ENCODE measurements at regions not wholly inside any gene's neighbourhood (a gene's known extent, or its start where the extent isn't known, plus 50 kb on each side); places are given as distances from the start of the nearest gene placed in this dataset.

DNA sequence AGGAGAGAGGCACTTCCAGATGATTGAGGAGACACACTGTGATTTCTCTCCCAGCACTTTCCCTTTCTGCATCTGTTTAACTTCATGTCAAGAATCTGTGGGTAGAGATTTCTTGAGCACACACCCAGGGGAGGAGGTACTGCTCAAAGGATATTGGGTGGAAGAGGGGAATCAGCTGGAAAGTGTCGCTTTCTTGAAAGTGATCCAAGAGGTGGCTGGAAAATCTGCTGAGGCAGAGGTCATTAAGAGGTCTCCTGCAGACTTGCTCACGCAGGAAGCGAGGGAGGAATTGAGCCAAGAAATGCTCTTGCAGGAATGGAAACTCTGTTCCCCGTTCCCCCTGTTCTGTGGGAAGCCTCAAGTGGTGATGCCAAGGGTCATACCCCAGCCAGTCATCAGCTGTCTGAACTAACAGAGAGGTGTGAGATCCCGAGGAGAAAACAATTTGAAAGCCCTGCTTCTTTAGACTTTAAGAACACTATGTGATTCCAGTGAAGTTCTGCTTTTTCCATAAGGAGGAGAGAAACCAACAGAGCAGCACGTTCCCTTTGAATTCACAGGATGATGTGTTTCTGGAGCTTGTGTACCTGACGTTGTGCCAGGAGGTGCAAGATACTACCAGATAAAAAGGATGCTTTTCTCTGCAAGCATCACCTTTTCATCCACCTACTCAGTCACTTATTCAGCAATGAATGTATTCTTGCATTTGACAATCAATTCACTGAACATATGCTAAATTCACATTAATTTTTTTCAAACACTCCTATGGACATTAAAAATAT, 163.4 kb upstream of the GPR12 start:
- H3K4me1 ChIP-seq (ENCODE audit: insufficient read depth, poor library complexity, severe bottlenecking), result no peaks in the 10 kb centered on the region
- ATAC-seq (ENCODE audit: low read depth), result no peak
- no peaks in the 10 kb centered on the region for H3K27me3 ChIP-seq (ENCODE audit: insufficient read depth, poor library complexity, severe bottlenecking)
- H3K27ac ChIP-seq (ENCODE audit: poor library complexity, severe bottlenecking), result no peak overlapping the region
- no peak for DNase-seq (ENCODE audit: low spot score)
- no peaks in the 10 kb centered on the region for H3K36me3 ChIP-seq (ENCODE audit: low read depth)
- H3K9me3 ChIP-seq (ENCODE audit: severe bottlenecking), result no peaks in the 10 kb centered on the region
- TF ChIP-seq, protein P1, sequence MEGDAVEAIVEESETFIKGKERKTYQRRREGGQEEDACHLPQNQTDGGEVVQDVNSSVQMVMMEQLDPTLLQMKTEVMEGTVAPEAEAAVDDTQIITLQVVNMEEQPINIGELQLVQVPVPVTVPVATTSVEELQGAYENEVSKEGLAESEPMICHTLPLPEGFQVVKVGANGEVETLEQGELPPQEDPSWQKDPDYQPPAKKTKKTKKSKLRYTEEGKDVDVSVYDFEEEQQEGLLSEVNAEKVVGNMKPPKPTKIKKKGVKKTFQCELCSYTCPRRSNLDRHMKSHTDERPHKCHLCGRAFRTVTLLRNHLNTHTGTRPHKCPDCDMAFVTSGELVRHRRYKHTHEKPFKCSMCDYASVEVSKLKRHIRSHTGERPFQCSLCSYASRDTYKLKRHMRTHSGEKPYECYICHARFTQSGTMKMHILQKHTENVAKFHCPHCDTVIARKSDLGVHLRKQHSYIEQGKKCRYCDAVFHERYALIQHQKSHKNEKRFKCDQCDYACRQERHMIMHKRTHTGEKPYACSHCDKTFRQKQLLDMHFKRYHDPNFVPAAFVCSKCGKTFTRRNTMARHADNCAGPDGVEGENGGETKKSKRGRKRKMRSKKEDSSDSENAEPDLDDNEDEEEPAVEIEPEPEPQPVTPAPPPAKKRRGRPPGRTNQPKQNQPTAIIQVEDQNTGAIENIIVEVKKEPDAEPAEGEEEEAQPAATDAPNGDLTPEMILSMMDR (IDR thresholded peaks at IDR 0.05; ENCODE audit: poor library complexity, severe bottlenecking), result no peak
- no peak overlapping the region for H3K4me3 ChIP-seq (ENCODE audit: severe bottlenecking)

DNA sequence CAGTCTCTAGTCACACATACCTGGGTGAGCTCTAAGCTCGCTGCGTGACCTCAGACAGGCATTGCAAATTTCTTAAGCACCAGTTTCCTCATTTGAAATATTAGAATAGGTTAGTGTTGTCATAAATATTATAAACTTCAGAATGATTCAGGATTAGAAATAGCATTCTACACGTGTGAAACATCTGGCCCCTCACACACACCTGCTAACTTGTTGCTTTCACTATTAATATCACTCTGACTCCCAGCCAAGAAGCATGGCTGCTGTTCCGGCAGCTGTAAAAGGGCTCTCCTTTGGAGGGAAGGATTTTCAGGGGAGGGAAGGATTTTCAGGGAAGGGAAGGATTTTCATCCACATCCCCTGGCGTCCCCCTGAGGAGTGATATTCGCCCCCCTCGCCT, 161.3 kb upstream of the GPR12 start:
- Histone ChIP-seq H3K36me3 (ENCODE audit: low read depth) (no peaks in the 10 kb centered on the region), H3K27me3 (ENCODE audit: insufficient read depth, poor library complexity, severe bottlenecking) (no peaks in the 10 kb centered on the region)
- DNase-seq (ENCODE audit: low spot score), result no peak

DNA sequence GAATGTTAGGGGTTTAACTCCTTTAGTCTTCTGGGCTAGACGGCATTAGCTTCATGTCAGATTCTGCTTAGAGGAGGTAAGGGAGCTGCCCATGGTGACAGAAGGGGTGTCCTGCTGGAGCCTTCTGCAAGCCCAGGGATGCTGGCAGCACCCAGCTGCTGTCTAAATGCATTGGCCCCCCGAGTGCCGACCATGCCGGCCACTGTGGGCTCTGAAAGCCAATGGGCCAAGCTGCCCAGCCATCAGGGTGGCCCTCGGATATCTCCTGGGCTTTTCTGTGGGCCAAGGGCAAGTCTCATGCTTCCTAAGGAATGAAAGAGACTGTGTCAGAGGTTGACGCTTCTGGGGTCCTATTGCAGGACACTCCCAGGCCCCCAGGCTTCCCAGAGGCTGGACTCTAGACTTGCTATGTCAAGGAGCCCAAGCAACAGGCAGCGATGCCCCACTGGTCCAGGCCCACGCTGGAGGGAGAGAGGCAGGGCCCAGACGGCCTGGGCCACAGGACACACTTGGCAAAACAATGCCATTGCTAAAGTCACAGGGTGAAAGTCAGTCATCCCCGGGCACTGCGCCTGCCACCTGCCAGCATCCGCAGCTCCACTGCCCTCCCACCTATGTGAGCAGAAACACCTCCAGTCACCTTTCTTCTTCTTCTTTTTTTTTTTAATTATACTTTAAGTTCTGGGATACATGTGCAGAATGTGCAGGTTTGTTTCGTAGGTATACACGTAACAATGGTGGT, 160.2 kb upstream of the GPR12 start:
- Histone ChIP-seq H3K4me1 (ENCODE audit: insufficient read depth, poor library complexity, severe bottlenecking) (no peaks in the 10 kb centered on the region), H3K36me3 (ENCODE audit: low read depth) (no peaks in the 10 kb centered on the region), H3K9me3 (ENCODE audit: severe bottlenecking) (no peaks in the 10 kb centered on the region), H3K27ac (ENCODE audit: poor library complexity, severe bottlenecking) (no peak overlapping the region), H3K27me3 (ENCODE audit: insufficient read depth, poor library complexity, severe bottlenecking) (no peaks in the 10 kb centered on the region), H3K4me3 (ENCODE audit: severe bottlenecking) (no peak overlapping the region)
- TF ChIP-seq, protein P1 (IDR thresholded peaks at IDR 0.05; ENCODE audit: poor library complexity, severe bottlenecking), result no peak
- ATAC-seq (ENCODE audit: low read depth) (no peak), DNase-seq (ENCODE audit: low spot score) (no peak)

More for the DNA sequence above, 161.3 kb upstream of the GPR12 start:
- H3K4me1 ChIP-seq (ENCODE audit: insufficient read depth, poor library complexity, severe bottlenecking), result no peaks in the 10 kb centered on the region
- no peak overlapping the region for H3K27ac ChIP-seq (ENCODE audit: poor library complexity, severe bottlenecking)
- no peak for ATAC-seq (ENCODE audit: low read depth)
- no peak overlapping the region for H3K4me3 ChIP-seq (ENCODE audit: severe bottlenecking)
- H3K9me3 ChIP-seq (ENCODE audit: severe bottlenecking), result no peaks in the 10 kb centered on the region
- TF ChIP-seq, protein P1 (IDR thresholded peaks at IDR 0.05; ENCODE audit: poor library complexity, severe bottlenecking), result no peak

DNA sequence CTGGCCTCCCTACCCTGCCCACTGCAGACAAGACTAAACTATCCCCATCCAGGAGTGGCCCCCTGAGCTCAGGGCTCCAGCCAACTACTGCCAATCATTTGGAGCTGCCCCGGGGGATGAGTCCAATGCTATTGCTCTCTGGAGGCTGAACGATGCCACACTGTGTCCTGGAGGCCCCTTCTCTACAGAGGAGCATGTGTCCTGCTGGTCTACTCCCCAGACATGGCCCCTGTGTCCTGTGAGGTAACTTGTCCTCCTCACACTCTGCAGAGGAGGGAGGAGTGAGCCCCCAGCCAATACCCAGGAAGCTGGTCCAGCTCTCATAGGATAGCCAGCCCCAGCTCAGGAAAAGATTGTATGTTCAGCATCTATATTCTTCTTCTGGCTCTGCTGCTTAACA, 159.1 kb upstream of the GPR12 start:
- H3K36me3 ChIP-seq (ENCODE audit: low read depth), result no peaks in the 10 kb centered on the region
- H3K27ac ChIP-seq (ENCODE audit: poor library complexity, severe bottlenecking), result no peak overlapping the region
- H3K4me3 ChIP-seq (ENCODE audit: severe bottlenecking), result no peak overlapping the region
- no peaks in the 10 kb centered on the region for H3K9me3 ChIP-seq (ENCODE audit: severe bottlenecking)
- DNase-seq (ENCODE audit: low spot score) (no peak), ATAC-seq (ENCODE audit: low read depth) (no peak)
- TF ChIP-seq, protein P1 (IDR thresholded peaks at IDR 0.05; ENCODE audit: poor library complexity, severe bottlenecking), result no peak
- no peaks in the 10 kb centered on the region for H3K27me3 ChIP-seq (ENCODE audit: insufficient read depth, poor library complexity, severe bottlenecking)
- H3K4me1 ChIP-seq (ENCODE audit: insufficient read depth, poor library complexity, severe bottlenecking), result peaks cover 4% of the 10 kb centered on the region
